RWPE1 (cell line): ENCODE measurements at regions not wholly inside any gene's neighbourhood (a gene's known extent, or its start where the extent isn't known, plus 50 kb on each side); places are given as distances from the start of the nearest gene placed in this dataset.

Source experiments
- CTCF ChIA-PET: fragments of 350-600 bp; sonication (Branson Sonifier 250); formaldehyde crosslinking; extraction: SDS; loops from one replicate; lab custom pipeline; 2021; lab: Yijun Ruan, JAX
- POLR2A ChIA-PET: fragments of 400-600 bp; formaldehyde crosslinking; extraction: SDS; loops from one replicate; lab custom pipeline; 2020; ENCODE audit warnings: antibody characterized with exemption; ENCODE audit not compliant: low non-redundant PET; lab: Yijun Ruan, JAX
- DNase-seq: peaks from one replicate; pipeline ENCODE4 v3.0.0; 2012; ENCODE audit warnings: low spot score
- H3K27ac ChIP-seq: fragments of 450-650 bp; 2 replicates; pipeline ENCODE4 v1.5.1; 2017
- CTCF ChIP-seq: fragments of 450-650 bp; conservative IDR thresholded peaks from 2 replicates; pipeline ENCODE4 v1.5.1; 2017; ENCODE audit warnings: low read depth, mild to moderate bottlenecking

- ChIA-PET POLR2A (no interaction called here), CTCF (no interaction called here)
- no peak overlapping the region for H3K27ac ChIP-seq
- no peak for DNase-seq
- TF ChIP-seq CTCF = no peak
Measured at GRCh38 chr15:52626671-52627369, 52.4 kb downstream of the ATOSA start.

GRCh38 chr15:52624262-52624661, 54.9 kb downstream of the ATOSA start:
- ChIA-PET CTCF (no interaction called here), POLR2A (no interaction called here)
- no peak for TF ChIP-seq CTCF

GRCh38 chr15:52622791-52623190, 54.0 kb upstream of the ARPP19 start:
- POLR2A ChIA-PET = interaction anchor here (0.7 kb wide), 1 partner anchor 382 kb away, joined by 3 read pairs; no protein-coding TSS in a partner anchor

More at GRCh38 chr15:52624262-52624661, 54.9 kb downstream of the ATOSA start:
- DNase-seq = no peak
- H3K27ac ChIP-seq = no peak overlapping the region

GRCh38 chr15:52620496-52620895, 51.7 kb upstream of the ARPP19 start:
- no peak for DNase-seq
- CTCF ChIA-PET = interaction anchor here (0.6 kb wide), 1 partner anchor 27 kb away, joined by 5 read pairs; no protein-coding TSS in a partner anchor
- TF ChIP-seq CTCF = no peak
- no peak overlapping the region for H3K27ac ChIP-seq
- POLR2A ChIA-PET = no interaction called here

More at GRCh38 chr15:52622791-52623190, 54.0 kb upstream of the ARPP19 start:
- H3K27ac ChIP-seq = no peak overlapping the region
- no peak for TF ChIP-seq CTCF
- no peak for DNase-seq
- CTCF ChIA-PET = no interaction called here
